ENCODE measurements at regions not wholly inside any gene's neighbourhood (a gene's known extent, or its start where the extent isn't known, plus 50 kb on each side); places are given as distances from the start of the nearest gene placed in this dataset.

GRCh38 chr21:25179116-25179515, 428.2 kb downstream of the MRPL39 start:
- Histone ChIP-seq H3K4me3 (no peak overlapping the region), H3K36me3 (no peaks in the 10 kb centered on the region), H3K4me1 (ENCODE audit: insufficient read depth) (no peaks in the 10 kb centered on the region), H3K27me3 (no peaks in the 10 kb centered on the region), H3K9me3 (no peaks in the 10 kb centered on the region), H3K27ac (no peak overlapping the region)
- 83 to 94% (median 89%) methylated on average over 1 of the region's 1 CpG for WGBS, 3 donors
- no peak for TF ChIP-seq EP300 (IDR thresholded peaks at IDR 0.05)
- TF ChIP-seq POLR2A (IDR thresholded peaks at IDR 0.05): no peak
- no peak for TF ChIP-seq CTCF (IDR thresholded peaks at IDR 0.05)
- DNase-seq: no peak
- intact Hi-C loops (cut with DNase I): no loop called here

- intact Hi-C loops (cut with DNase I): no loop called here
- H3K4me1 ChIP-seq (ENCODE audit: insufficient read depth): no peaks in the 10 kb centered on the region
- no peak overlapping the region for H3K27ac ChIP-seq
- H3K36me3 ChIP-seq: no peaks in the 10 kb centered on the region
- H3K4me3 ChIP-seq: no peak overlapping the region
- no peaks in the 10 kb centered on the region for H3K9me3 ChIP-seq
- WGBS, 3 donors: 86 to 90% (median 89%) methylated on average over 5 of the region's 5 CpGs
- H3K27me3 ChIP-seq: no peaks in the 10 kb centered on the region
- no peak for DNase-seq
- no peak for TF ChIP-seq CTCF (IDR thresholded peaks at IDR 0.05)
- TF ChIP-seq POLR2A (IDR thresholded peaks at IDR 0.05): no peak
- no peak for TF ChIP-seq EP300 (IDR thresholded peaks at IDR 0.05)
Observed at GRCh38 chr21:25176637-25177412, 430.5 kb downstream of the MRPL39 start.

- H3K9me3 ChIP-seq: no peaks in the 10 kb centered on the region
- WGBS, 3 donors: 74 to 89% (median 80%) methylated on average over 2 of the region's 2 CpGs
Observed at GRCh38 chr21:25175938-25176337, 431.3 kb downstream of the MRPL39 start.

GRCh38 chr21:25171438-25171837, 435.8 kb downstream of the MRPL39 start:
- no peak for TF ChIP-seq CTCF (IDR thresholded peaks at IDR 0.05)
- no peak for TF ChIP-seq POLR2A (IDR thresholded peaks at IDR 0.05)
- no peak for TF ChIP-seq EP300 (IDR thresholded peaks at IDR 0.05)
- Histone ChIP-seq H3K27ac (no peak overlapping the region), H3K27me3 (no peaks in the 10 kb centered on the region), H3K4me1 (ENCODE audit: insufficient read depth) (no peaks in the 10 kb centered on the region), H3K4me3 (no peak overlapping the region), H3K36me3 (no peaks in the 10 kb centered on the region), H3K9me3 (no peaks in the 10 kb centered on the region)
- WGBS, 3 donors: 82 to 88% (median 82%) methylated on average over 6 of the region's 6 CpGs
- intact Hi-C loops (cut with DNase I): no loop called here
- DNase-seq: no peak

More at GRCh38 chr21:25175938-25176337, 431.3 kb downstream of the MRPL39 start:
- Histone ChIP-seq H3K36me3 (no peaks in the 10 kb centered on the region), H3K27ac (no peak overlapping the region), H3K4me3 (no peak overlapping the region), H3K4me1 (ENCODE audit: insufficient read depth) (no peaks in the 10 kb centered on the region), H3K27me3 (no peaks in the 10 kb centered on the region)
- no peak for DNase-seq
- TF ChIP-seq POLR2A (IDR thresholded peaks at IDR 0.05): no peak
- no peak for TF ChIP-seq CTCF (IDR thresholded peaks at IDR 0.05)
- no peak for TF ChIP-seq EP300 (IDR thresholded peaks at IDR 0.05)
- intact Hi-C loops (cut with DNase I): no loop called here
